ENCODE measurements at regions not wholly inside any gene's neighbourhood (a gene's known extent, or its start where the extent isn't known, plus 50 kb on each side); places are given as distances from the start of the nearest gene placed in this dataset.
A peak's percentile ranks its signal among the peaks of the same experiment; 100 is the strongest.
"Not testable (repeated sequence)": the region's sequence is repeated elsewhere in the genome, so short reads cannot be mapped to it uniquely, and the experiment has no call there.

DNA sequence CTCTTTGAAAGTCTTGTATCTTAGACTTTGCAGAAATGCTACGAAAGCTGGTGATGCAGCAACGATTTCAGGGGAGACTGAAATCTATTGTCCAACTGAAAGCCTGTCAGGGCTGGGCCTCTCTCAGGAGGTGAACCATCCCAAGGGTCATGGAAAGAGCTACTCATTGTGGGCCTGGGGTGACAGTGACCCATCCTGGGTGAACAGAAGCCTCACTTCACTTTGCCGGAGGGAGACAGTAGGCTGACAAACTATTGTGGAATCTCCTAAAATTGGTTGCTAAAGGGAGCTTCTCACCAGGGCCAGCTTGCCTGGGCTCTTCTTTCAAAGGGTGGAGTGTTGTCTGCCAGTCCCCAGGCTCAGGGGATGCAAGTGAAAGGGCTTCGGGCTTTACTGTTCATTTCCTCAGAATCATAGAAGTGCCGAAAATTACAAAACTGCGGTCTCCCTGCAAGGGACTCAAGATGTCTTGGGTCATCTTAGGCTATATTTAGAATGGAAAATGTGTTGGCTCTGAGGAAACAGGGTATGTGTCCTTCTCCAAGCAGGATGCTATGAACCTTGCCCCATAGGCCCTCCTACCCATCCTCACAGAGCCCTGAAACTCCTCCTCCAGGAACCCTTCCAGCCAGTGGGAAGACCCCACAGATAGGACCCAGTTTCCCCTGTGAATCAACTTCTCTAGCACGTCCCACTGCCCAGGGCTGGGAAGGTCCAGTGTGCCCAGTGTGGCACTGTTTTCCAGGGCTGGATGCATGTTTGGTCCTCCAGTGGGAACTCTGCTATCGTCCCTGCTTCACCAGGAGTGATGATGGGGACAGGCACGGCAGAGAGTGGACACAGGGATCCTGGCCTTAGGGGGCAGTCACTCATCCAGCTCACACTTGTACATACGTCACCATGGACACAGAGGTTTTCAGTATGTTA, 173.4 kb upstream of the PLGLB2 start:
- not testable (repeated sequence) for H3K9me3 Mint-ChIP-seq; H3K36me3 Mint-ChIP-seq (ENCODE audit: low read depth); H3K27me3 Mint-ChIP-seq; H3K4me3 Mint-ChIP-seq; H3K27ac Mint-ChIP-seq
- peaks cover 35% of the 10 kb centered on the region for H3K4me1 Mint-ChIP-seq (ENCODE audit: low read depth)

DNA sequence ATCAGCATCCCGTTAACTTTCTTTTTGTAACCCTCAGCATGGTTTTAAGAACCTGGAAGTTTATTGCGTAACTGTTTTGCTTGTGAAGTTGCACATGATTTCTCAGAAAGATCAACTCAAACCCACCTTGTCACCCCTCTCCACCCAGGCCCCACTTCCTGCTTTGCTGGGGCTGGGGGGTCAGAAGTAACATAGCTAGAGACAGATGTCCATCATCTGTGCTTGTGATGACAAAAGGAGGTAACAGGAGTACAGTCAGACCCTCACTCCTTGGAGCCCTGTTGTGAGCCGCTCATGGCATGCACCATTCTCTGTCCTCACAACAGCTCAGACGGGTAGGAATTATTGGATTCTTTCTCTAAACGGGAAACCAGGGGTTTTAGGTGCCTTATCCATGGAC, 172.7 kb upstream of the PLGLB2 start:
- H3K4me3 Mint-ChIP-seq = peak overlapping the region; percentile 17
- H3K4me1 Mint-ChIP-seq (ENCODE audit: low read depth) = peaks cover 30% of the 10 kb centered on the region
- not testable (repeated sequence) for H3K27me3 Mint-ChIP-seq; H3K9me3 Mint-ChIP-seq; H3K36me3 Mint-ChIP-seq (ENCODE audit: low read depth)
- H3K27ac Mint-ChIP-seq = peak overlapping the region; percentile 72

DNA sequence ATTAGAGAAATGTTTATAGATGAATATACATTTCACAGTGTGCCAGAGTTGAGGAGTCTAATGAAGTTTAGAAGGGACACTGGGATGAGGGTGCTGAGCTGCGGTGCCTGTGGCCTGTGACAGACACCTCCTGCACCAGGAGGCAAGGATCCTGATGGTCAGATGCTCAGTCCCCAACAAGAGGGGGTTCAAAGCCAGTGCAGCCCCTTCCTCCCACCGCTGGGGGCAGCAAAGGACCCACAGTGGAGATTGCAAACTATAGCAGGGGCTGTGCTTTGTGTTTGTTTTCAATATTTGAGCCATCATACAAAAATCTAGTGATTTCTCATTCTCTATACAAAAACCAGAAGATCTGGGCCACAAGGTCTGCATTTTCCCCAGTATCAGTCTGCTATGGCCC, 170.5 kb upstream of the PLGLB2 start:
- not testable (repeated sequence) for H3K27me3 Mint-ChIP-seq; H3K27ac Mint-ChIP-seq; H3K36me3 Mint-ChIP-seq (ENCODE audit: low read depth); H3K4me3 Mint-ChIP-seq; H3K9me3 Mint-ChIP-seq
- H3K4me1 Mint-ChIP-seq (ENCODE audit: low read depth) = peaks cover 26% of the 10 kb centered on the region

DNA sequence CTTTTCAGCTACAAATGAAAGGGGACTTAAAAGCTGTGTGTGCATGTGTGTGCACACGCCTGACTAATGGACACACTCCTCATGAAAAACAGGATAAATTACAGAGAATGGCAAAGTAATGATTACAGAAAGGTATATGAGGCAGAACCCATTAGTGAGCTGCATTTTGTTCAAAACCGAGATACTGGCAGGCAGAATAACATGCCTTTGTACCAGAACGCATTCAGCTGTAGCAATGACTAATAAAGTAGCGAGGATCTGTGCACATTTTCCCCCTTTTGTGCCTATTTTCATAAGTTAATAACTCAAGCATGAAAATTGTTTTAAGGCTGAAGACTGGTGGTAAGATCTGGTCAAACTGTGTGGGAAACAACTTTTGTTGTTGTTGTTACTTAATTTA, 165.7 kb upstream of the PLGLB2 start:
- not testable (repeated sequence) for H3K4me1 Mint-ChIP-seq (ENCODE audit: low read depth); H3K9me3 Mint-ChIP-seq; H3K36me3 Mint-ChIP-seq (ENCODE audit: low read depth); H3K27ac Mint-ChIP-seq; H3K4me3 Mint-ChIP-seq; H3K27me3 Mint-ChIP-seq

DNA sequence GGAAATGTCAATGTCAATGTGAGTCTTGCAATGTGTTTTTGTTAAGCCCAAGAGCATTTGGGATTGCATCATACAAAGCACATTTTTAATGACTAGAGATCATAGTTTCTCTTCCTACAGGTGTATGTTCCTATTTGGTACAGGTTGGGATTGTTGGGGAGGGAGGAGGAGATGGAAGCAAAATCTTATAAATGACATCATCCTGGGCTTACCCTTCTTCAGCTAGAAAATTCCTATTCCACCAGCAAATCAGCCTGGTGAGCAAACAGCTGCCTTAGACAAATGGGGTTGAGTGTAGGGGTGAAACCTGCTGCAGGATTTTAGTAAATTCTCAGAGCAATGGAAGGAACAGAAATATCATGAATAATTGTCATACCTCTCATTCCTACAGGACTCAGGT, 165.3 kb upstream of the PLGLB2 start:
- not testable (repeated sequence) for H3K36me3 Mint-ChIP-seq (ENCODE audit: low read depth); H3K9me3 Mint-ChIP-seq

DNA sequence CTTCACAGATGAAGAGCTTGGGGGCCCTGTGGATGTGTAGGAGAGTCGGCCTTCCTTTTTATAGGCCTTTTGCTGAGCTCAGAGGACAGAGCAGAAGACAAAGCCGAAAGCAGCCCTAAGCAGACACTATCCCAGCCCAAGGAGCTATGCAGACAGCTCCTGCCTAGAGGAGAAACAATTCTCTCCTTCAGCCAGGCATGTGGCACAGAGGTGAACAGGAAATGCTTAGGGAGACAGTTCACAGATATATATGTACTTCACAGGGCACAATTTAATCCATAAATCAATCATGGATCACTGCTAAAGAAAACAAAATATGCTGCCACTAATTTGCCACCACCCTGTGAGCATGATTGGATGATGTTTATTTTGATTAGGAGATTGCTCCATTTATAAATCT, 164.5 kb upstream of the PLGLB2 start:
- not testable (repeated sequence) for H3K27ac Mint-ChIP-seq, H3K4me3 Mint-ChIP-seq

More for the DNA sequence above, 165.3 kb upstream of the PLGLB2 start:
- not testable (repeated sequence) for H3K27me3 Mint-ChIP-seq; H3K4me3 Mint-ChIP-seq; H3K27ac Mint-ChIP-seq; H3K4me1 Mint-ChIP-seq (ENCODE audit: low read depth)

DNA sequence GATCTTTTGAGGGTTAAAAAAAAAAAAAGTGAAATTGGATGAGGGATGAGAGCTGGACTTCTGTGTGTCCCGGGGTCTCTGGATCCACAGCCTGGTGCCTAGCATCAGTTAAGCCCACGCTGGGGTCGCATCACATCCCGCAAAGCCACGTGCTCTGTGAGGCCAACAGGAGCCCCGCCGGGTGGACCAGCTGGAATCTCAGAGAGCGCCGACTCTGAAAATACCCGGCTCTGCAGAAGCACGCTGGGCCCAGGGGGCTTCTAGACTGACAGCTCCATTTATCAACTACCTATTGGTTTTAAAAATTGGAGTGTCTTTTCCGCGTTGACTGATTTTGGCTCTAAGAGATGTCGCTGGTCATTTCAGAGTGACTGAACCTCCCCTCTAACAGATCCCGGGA, 164.1 kb upstream of the PLGLB2 start:
- not testable (repeated sequence) for H3K27me3 Mint-ChIP-seq; H3K27ac Mint-ChIP-seq; H3K36me3 Mint-ChIP-seq (ENCODE audit: low read depth); H3K9me3 Mint-ChIP-seq; H3K4me3 Mint-ChIP-seq; H3K4me1 Mint-ChIP-seq (ENCODE audit: low read depth)

More for the DNA sequence above, 164.5 kb upstream of the PLGLB2 start:
- H3K4me1 Mint-ChIP-seq (ENCODE audit: low read depth); H3K27me3 Mint-ChIP-seq; H3K9me3 Mint-ChIP-seq; H3K36me3 Mint-ChIP-seq (ENCODE audit: low read depth): not testable (repeated sequence)

DNA sequence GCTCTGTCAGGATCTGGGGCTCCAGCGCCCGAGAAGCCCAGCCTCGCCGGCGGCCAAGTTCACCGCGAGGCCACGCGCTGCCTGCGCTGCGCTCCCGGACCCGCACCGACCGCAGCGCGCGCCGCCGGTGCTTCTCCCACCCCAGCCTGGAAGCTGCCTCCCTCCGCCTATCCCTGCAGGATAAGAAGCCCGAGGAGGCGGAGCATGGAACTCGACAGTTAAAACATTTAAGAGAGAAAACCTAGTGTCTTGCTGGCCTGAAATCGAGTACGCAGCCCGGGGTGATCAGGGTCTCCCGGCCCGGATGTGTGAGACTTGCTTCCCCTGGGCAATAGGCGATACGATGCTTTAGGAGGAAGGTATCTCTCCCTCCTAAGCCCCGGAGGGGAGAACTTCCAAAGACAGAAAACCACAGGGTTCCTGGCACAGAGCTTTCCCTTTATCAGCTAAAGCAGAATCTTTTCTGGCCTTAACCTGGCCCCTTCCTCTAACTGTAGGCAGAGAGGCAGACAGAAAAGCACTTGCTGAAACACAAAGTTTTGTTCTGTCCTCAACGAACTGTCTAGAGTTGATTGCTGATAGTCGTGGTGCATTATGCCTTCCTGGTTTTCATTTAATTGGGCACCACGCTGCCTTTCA, 163.5 kb upstream of the PLGLB2 start:
- H3K4me3 Mint-ChIP-seq; H3K27me3 Mint-ChIP-seq; H3K9me3 Mint-ChIP-seq; H3K4me1 Mint-ChIP-seq (ENCODE audit: low read depth); H3K36me3 Mint-ChIP-seq (ENCODE audit: low read depth): not testable (repeated sequence)
- H3K27ac Mint-ChIP-seq = peak overlapping the region; percentile 58

DNA sequence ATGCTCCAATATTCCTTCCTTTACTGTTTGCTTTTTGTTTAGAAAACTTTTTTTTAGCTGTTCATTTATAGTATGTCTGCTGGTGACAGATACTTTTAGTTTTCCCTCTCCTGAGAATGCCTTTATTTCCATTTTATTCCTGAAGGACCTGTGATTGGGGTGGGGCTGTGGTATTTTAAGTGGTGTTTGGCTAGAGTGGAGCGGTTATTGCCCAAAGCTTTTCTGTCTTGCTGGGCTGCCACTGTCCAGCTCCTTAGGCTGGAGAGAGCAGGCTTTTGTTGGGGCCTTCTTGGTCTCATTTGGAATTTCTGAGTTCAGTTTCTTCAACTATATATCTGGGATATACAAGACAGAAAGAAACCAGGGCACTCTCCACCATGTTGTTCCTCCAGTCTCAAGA, 160.0 kb upstream of the PLGLB2 start:
- H3K9me3 Mint-ChIP-seq; H3K4me1 Mint-ChIP-seq (ENCODE audit: low read depth); H3K27me3 Mint-ChIP-seq; H3K27ac Mint-ChIP-seq; H3K4me3 Mint-ChIP-seq: not testable (repeated sequence)
- H3K36me3 Mint-ChIP-seq (ENCODE audit: low read depth) = peaks cover 18% of the 10 kb centered on the region

DNA sequence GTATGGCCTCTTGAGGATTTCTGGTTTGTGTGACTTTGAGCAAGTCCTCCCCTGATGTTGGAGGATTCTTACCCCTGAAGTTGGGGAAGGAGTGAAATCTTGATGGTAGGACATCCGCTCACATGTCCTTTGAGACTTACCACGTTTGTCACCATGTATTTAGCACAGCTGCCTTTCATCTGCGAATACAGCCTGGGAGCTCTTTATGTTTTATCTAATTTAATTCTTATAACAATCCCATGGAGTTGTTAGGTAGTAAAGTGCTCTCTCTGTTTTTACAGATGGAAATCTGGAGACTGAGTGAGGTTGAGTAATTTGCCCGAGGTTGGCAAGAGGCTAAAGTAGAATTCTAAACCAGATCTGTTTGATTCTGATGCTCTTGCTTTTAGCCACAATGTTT, 154.9 kb upstream of the PLGLB2 start:
- not testable (repeated sequence) for H3K27me3 Mint-ChIP-seq, H3K27ac Mint-ChIP-seq
- peaks cover 14% of the 10 kb centered on the region for H3K36me3 Mint-ChIP-seq (ENCODE audit: low read depth)

DNA sequence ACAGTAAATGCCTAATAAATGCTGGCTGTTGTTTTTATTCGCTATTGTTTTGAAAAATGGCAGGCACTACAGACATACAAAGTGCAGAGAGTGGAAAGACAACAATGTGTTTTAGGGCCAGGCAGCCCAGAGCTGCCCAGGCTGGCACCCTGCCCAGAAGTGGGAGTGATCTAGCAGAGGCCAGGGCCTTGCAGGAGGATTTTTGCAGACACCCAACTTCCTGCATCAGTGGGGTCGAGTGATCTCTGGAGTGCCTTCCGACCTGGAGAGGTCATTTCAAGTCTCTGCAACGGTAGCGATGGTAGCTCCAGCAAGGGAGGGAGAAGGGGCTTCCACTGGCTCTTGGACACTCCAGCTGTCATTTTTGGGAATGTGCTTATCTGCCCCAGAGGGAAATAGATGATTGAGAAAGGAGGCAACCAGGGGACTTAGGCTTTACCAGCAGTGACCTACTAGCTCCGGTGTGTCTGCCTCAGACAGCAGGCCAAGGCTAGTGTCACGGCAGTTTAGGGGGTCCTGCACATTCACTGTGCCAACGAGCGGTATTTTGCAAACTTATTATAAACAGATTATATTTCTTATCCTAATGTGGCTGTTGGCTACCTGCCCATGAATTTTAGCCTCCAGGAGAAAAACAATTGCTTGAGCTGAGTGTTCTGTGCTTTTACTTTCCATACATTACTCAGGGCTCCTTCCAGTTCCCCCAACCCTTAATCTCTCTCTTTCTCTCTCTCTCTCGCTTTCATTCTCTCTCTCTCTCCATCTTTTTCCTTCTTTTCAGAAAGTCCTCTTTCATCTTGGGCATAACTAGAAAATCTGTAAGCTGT, 153.9 kb upstream of the PLGLB2 start:
- H3K9me3 Mint-ChIP-seq, H3K4me3 Mint-ChIP-seq, H3K27me3 Mint-ChIP-seq, H3K27ac Mint-ChIP-seq: not testable (repeated sequence)
- Mint-ChIP-seq H3K4me1 (ENCODE audit: low read depth) (peaks cover 11% of the 10 kb centered on the region), H3K36me3 (ENCODE audit: low read depth) (peaks cover 10% of the 10 kb centered on the region)

More for the DNA sequence above, 154.9 kb upstream of the PLGLB2 start:
- peaks cover 11% of the 10 kb centered on the region for H3K4me1 Mint-ChIP-seq (ENCODE audit: low read depth)
- H3K9me3 Mint-ChIP-seq, H3K4me3 Mint-ChIP-seq: not testable (repeated sequence)

DNA sequence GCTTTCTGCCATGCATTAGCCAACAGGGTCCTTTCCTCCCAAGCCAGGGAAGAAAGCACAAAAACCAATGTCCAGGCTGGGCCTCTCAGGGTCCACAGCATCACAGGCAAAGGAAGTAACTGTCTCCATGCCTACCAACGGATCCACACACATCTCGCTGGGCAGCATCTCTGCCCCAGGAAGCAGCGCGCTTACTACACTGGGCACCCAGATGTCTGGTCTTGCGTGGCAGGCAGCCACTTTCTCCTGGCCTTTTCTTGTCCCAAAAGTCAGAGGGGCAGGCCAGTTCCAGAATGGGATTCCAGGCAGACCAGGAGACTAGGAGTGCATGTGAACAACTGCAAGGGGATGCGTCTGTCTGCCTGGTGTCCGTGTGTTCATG, 153.3 kb upstream of the PLGLB2 start:
- H3K27me3 Mint-ChIP-seq; H3K36me3 Mint-ChIP-seq (ENCODE audit: low read depth); H3K9me3 Mint-ChIP-seq; H3K27ac Mint-ChIP-seq; H3K4me3 Mint-ChIP-seq: not testable (repeated sequence)
- peaks cover 11% of the 10 kb centered on the region for H3K4me1 Mint-ChIP-seq (ENCODE audit: low read depth)

DNA sequence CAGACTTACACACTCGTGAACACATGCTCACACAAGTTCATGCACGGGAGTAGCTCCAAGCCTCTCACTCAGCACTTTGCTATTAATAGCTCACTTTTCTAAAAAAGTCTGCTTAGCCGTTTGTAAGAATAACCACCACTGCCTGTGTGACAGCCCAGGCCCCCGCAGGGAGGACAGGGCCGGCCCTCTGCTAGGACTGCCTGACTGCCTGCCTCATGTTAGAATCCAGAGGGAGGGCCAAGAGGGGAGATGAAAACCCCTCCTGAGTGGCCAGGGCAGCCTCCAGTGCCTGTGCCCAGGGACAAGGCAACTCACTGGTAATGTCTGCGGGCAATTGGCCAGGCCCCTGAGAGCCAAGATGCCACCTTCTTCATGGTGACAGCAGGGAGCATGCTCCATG, 152.9 kb upstream of the PLGLB2 start:
- H3K4me1 Mint-ChIP-seq (ENCODE audit: low read depth) = peaks cover 11% of the 10 kb centered on the region
- H3K9me3 Mint-ChIP-seq; H3K36me3 Mint-ChIP-seq (ENCODE audit: low read depth); H3K27me3 Mint-ChIP-seq; H3K27ac Mint-ChIP-seq; H3K4me3 Mint-ChIP-seq: not testable (repeated sequence)

DNA sequence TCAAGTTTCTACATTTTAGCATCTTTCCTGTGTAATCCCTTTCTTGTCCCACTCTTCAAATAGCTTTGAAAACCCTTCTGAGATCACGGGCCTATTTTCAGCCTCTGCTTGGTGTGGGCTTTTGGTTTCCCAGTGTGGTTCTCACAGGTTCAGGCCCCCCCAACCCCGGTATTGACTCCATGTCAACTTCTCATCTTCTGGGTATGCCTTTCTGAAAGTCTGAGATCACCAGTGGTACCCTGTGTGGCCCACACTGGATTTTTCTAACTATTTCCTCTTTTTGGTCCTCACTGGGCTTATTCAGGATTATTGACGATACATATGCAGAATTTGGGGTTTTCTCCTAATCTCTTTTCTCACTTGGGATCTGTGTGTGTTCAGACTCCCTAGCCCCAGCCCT, 146.9 kb upstream of the PLGLB2 start:
- not testable (repeated sequence) for H3K9me3 Mint-ChIP-seq; H3K4me1 Mint-ChIP-seq (ENCODE audit: low read depth)

DNA sequence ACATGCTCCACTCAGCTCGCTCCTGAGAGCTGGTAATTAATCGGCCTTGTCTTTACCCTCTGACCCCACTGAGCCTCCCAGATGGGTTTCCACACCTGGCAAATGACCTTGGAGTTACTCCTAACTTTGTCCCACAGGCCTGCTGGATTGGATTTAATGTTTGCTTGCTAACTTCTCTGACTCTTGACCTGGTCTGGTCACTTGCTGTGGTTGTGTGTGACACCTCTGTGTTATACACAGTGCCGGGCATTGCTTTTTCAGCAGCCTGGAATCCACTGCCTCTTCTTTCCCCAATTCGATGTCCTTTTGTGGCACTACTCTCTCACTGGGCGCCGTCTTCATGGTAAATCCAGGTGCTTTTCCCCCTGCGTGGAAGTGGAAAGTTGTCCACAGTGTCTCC, 145.8 kb upstream of the PLGLB2 start:
- H3K36me3 Mint-ChIP-seq (ENCODE audit: low read depth); H3K27ac Mint-ChIP-seq; H3K9me3 Mint-ChIP-seq; H3K27me3 Mint-ChIP-seq; H3K4me1 Mint-ChIP-seq (ENCODE audit: low read depth); H3K4me3 Mint-ChIP-seq: not testable (repeated sequence)

More for the DNA sequence above, 146.9 kb upstream of the PLGLB2 start:
- H3K27ac Mint-ChIP-seq; H3K27me3 Mint-ChIP-seq; H3K4me3 Mint-ChIP-seq; H3K36me3 Mint-ChIP-seq (ENCODE audit: low read depth): not testable (repeated sequence)
